Femur (tissue), 1 donor: ENCODE measurements at regions not wholly inside any gene's neighbourhood (a gene's known extent, or its start where the extent isn't known, plus 50 kb on each side); places are given as distances from the start of the nearest gene placed in this dataset.

Experiments used
- DNase-seq: peaks from one replicate; pipeline ENCODE4 v3.0.0-alpha.2; 2017

GRCh38 chr4:175447016-175447415, 365.0 kb downstream of the GPM6A start:
- no peak for DNase-seq

- DNase-seq, result no peak
Measured at GRCh38 chr4:175450446-175450845, 361.6 kb downstream of the GPM6A start.

GRCh38 chr4:175451238-175451965, 360.7 kb downstream of the GPM6A start:
- DNase-seq, result no peak

DNA sequence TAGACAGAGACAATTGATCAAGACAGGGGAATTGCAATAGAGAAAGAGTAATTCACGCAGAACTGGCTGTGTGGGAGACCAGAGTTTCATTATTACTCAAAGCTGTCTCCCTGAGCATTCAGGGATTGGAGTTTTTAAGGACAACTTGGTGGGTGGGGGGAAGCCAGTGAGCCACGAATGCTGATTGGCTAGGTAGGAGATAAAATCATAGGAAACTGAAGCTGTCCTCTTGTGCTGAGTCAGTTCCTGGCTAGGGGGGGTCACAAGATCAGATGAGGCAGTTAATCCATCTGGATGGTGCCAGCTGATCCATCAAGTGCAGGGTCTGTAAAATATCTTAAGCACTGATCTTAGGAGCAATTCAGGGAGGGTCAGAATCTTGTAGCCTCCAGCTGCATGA, 358.6 kb downstream of the GPM6A start:
- no peak for DNase-seq

GRCh38 chr4:175456131-175456530, 355.9 kb downstream of the GPM6A start:
- DNase-seq, result no peak

- DNase-seq, result no peak
Measured at GRCh38 chr4:175457956-175458355, 354.1 kb downstream of the GPM6A start.

DNA sequence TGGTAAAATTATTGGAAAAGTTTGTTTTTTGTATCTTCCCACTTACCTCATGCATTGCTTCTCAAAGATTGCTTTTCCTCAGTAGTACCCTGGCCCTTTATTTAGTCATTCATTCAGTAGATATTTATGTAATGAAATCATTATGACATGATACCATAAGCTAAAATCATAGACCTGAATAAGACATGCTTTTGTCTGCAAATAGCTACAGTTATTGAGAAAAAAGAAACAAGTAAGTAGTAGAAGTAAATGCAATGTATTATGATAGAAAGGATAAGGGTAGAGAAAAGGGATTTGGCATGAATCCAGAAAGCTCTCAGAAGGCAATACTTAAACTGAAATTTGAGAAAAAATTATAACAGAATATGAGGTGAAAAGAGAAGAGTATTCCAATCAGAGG, 352.5 kb downstream of the GPM6A start:
- DNase-seq, result no peak

- DNase-seq, result no peak
Measured at GRCh38 chr4:175460414-175460813, 351.6 kb downstream of the GPM6A start.

DNA sequence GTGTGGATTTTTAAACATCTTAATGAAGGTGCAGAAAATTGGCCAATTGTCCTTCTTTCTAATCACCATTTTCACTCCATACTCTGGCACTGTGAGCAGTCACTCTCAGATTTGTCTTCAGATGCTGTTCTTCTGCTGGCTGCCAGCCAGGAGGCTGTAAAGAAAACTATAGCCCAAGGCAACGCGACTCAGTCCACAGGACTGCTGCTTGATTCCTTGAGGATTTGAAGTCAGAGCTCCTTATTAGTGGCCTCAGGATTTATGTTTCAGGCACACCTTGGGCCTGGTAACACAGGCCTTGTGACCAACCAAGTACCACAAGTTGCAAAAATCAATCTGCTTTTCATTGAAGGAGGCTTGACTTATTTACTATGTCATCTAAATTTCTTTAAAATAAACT, 342.6 kb downstream of the GPM6A start:
- no peak for DNase-seq

GRCh38 chr4:175470131-175470530, 341.9 kb downstream of the GPM6A start:
- DNase-seq, result no peak

GRCh38 chr4:175480404-175480803, 331.7 kb downstream of the GPM6A start:
- no peak for DNase-seq

DNA sequence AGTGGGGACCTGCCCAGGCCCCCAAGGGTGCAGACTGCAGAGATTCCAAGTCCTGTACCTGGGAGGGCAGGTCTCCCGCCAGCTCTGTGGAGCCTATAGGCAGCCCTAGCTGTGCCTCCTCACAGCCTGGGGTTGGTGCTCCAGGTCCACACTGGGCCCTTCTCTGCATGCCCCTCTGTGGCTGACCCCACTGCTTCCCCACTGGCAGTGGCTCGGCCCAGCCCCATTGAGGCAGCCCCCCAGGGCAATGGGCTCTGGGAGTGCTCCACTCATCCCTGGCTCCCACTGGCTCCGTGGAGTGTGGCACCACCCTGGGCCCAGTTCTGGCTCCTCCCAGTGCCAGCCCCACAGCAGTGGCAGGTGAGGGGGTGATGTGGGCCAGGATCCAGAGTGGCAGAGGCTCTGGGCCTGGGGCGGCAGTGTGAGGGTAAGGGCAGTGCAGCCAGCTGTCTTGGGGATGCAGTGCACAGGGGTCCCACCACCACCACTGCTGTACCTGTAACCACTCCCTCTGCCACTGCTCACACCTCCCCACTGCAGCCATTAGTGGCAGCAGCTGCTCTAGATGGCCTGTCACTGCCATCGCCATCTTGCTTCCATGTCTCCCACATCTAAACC, 312.2 kb downstream of the GPM6A start:
- DNase-seq, result no peak

GRCh38 chr4:175504318-175504717, 307.7 kb downstream of the GPM6A start:
- no peak for DNase-seq

DNA sequence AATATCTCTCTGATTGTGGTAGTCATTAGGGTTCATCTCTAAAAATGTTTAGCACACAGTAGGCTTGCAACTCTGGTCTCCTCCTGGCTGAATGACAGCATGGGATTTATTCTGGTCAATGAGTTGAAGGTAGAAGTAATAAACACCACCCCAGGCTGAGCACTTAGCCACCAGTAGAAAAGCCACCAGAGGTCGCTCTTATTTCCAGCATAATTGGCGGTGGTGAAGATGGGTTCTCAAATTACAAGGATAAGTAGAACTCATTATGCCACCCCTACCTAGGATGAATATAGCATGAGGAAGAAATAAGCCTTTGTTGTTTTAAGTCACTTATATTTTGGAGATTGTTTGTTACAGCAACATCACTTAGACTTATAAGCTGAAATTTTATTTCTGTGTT, 302.7 kb downstream of the GPM6A start:
- no peak for DNase-seq

DNA sequence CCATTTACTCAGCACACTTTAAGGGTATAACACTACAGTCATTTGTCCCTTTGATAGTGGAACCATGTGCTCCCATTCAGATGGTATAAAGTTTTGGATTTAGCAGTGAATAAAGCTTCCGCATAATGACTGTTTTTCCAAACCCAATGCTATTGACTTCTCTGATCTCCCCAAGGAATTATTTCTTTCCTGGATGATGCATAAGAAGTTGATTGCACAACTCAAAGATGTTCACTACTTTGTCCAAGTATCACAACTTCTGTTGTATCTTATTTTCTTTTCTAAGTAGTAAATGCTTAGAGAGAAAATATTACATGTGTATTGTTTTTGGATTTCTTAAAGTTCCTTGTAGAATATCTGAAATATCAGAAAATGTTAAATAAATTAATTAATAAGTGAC, 300.2 kb downstream of the GPM6A start:
- DNase-seq, result no peak

GRCh38 chr4:175514174-175514573, 297.9 kb downstream of the GPM6A start:
- no peak for DNase-seq

DNA sequence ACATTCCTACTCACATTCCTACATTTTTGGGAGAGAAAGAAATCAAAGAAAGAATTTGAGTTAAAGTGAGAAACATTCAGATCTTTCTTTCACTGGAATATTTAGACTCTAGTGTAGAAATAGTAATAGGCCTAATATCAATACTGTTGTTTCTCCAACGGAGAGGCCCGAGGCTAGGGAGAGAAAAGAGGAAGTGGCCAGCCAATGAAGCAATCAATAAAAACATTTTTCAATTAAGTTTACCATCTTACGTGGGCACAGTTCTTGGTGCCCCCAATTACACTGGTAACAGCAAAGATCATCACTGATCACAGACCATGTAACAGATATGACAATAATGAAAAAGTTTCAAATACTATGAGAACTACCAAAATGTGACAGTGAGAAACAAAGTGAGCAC, 281.4 kb downstream of the GPM6A start:
- DNase-seq, result no peak

DNA sequence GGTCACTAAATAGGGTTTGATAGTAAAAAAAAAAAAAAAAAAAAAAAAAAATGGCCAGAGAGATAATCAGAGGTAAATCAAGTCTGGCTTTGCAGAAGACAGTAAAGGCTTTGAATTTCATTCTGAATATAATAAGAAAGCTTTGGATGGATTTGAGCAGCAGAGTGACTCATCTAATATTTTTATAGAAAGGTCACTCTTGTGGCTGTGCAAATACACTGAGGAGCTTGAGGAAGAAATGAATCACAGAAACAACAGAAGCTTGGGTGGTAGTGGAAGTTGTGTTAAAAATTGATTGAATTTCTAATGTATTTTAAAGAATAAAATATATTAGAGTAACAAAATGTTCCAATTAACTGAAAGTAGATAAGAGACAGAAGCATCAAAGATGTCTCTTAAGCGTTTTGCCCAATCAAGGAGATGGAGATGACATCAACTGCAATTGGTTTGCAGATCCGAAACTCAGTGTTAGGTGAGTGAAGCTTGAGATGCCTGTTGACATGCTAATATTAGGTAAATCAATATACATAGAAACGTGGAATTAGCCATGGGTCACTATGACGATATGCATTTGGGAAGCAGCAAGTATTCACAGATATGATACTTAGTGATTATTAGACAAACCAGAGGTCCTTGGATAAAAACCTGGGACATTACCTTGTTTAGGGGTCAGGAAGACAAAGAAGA, 280.5 kb downstream of the GPM6A start:
- DNase-seq, result no peak

- no peak for DNase-seq
Measured at GRCh38 chr4:175536852-175537453, 275.1 kb downstream of the GPM6A start.

GRCh38 chr4:175539498-175539897, 272.6 kb downstream of the GPM6A start:
- no peak for DNase-seq

DNA sequence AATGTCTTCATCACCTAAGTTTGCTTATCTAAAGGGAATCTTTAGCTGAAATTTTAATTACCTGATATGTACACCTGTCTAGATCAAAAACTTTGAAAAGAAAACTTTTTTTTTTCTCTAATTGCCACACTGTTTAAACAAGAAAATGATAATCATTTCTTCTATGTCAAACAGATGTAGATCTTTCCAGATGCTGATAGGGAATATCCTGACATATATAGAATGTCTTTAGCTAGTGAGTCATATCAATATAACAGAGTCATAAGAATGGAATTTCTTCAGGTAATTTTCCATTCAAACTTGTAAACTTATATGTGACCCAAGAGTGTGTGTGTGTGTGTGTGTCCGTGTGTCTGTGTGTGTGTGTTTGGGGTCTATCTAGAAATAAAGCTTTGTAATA, 271.9 kb downstream of the GPM6A start:
- DNase-seq, result no peak

DNA sequence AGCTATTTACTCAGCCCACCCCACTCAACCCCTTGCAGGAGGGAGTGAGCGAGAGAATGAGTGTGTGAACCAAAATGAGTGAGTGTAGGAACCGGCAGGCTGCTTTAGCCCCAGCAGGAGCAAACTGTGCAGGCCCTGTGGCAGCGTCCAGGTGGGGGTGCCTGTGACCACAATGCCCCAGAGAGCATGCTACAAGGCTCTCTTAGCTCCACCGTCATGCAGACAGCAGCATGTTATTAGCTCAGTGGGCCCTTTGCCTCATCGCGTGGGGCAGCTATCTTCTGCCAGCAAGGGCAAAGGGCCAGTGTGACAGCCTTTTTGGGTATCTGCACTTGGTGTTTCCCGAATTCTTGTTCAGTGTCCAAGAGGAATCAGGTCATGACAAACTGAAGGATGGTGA, 271.3 kb downstream of the GPM6A start:
- DNase-seq, result no peak

GRCh38 chr4:175542786-175543185, 269.3 kb downstream of the GPM6A start:
- no peak for DNase-seq

GRCh38 chr4:175559126-175559525, 252.9 kb downstream of the GPM6A start:
- DNase-seq, result no peak
